Activated CD4-positive, alpha-beta memory T cell treated with anti-CD3 and anti-CD28 coated beads for 36 hours (primary cell): ENCODE measurements at regions not wholly inside any gene's neighbourhood (a gene's known extent, or its start where the extent isn't known, plus 50 kb on each side); places are given as distances from the start of the nearest gene placed in this dataset.

Experiments
- CTCF ChIA-PET: fragments of 350-600 bp; sonication (Branson Sonifier 250); formaldehyde crosslinking; loops from one replicate; lab custom pipeline; 2021; ENCODE audit warnings: antibody characterized with exemption, inconsistent platforms; lab: Charles Lee
- POLR2A ChIA-PET: fragments of 350-600 bp; sonication (Branson Sonifier 250); formaldehyde crosslinking; loops from one replicate; lab custom pipeline; 2021; ENCODE audit warnings: antibody characterized with exemption; lab: Charles Lee
- DNase-seq: peaks from one replicate; pipeline ENCODE4 v3.0.0-alpha.2; 2020
- H3K27ac Mint-ChIP-seq: one replicate; pipeline ENCODE4 v1.8.0; 2021; ENCODE audit warnings: mixed read lengths
- H3K27me3 Mint-ChIP-seq: one replicate; pipeline ENCODE4 v1.8.0; 2021; ENCODE audit warnings: mixed read lengths
- H3K36me3 Mint-ChIP-seq: one replicate; pipeline ENCODE4 v1.8.0; 2021; ENCODE audit warnings: mixed read lengths
- H3K4me1 Mint-ChIP-seq: one replicate; pipeline ENCODE4 v1.8.0; 2021; ENCODE audit warnings: low read depth, mixed read lengths
- H3K4me3 Mint-ChIP-seq: one replicate; pipeline ENCODE4 v1.8.0; 2021; ENCODE audit warnings: mild to moderate bottlenecking, mixed read lengths
- H3K9me3 Mint-ChIP-seq: one replicate; pipeline ENCODE4 v1.8.0; 2021; ENCODE audit warnings: mixed read lengths
- intact Hi-C: fragments of 100-400 bp; cut with micrococcal nuclease; formaldehyde crosslinking; loops from one replicate; pipeline ENCODE4 v1.15.1; 2023

GRCh38 chr6:22349051-22349450 is 52.2 kb upstream of the PRL start:
- no peaks in the 10 kb centered on the region for H3K36me3 Mint-ChIP-seq

GRCh38 chr6:22349528-22349927 is 52.7 kb upstream of the PRL start:
- no peak overlapping the region for H3K27ac Mint-ChIP-seq
- intact Hi-C loops: no loop called here
- H3K4me1 Mint-ChIP-seq: no peaks in the 10 kb centered on the region
- H3K27me3 Mint-ChIP-seq: no peaks in the 10 kb centered on the region
- POLR2A ChIA-PET: no interaction called here
- no peak overlapping the region for H3K4me3 Mint-ChIP-seq
- H3K9me3 Mint-ChIP-seq: peaks cover 6% of the 10 kb centered on the region
- CTCF ChIA-PET: no interaction called here
- H3K36me3 Mint-ChIP-seq: no peaks in the 10 kb centered on the region
- no peak for DNase-seq

More at GRCh38 chr6:22349051-22349450, 52.2 kb upstream of the PRL start:
- H3K27ac Mint-ChIP-seq: no peak overlapping the region
- peaks cover 6% of the 10 kb centered on the region for H3K9me3 Mint-ChIP-seq
- no peak for DNase-seq
- no peak overlapping the region for H3K4me3 Mint-ChIP-seq
- no peaks in the 10 kb centered on the region for H3K27me3 Mint-ChIP-seq
- intact Hi-C loops: no loop called here
- CTCF ChIA-PET: no interaction called here
- POLR2A ChIA-PET: no interaction called here
- no peaks in the 10 kb centered on the region for H3K4me1 Mint-ChIP-seq

- CTCF ChIA-PET: no interaction called here
- POLR2A ChIA-PET: no interaction called here
- no peaks in the 10 kb centered on the region for H3K4me1 Mint-ChIP-seq
- H3K9me3 Mint-ChIP-seq: peaks cover 6% of the 10 kb centered on the region
- H3K27me3 Mint-ChIP-seq: no peaks in the 10 kb centered on the region
- no peak overlapping the region for H3K27ac Mint-ChIP-seq
- intact Hi-C loops: no loop called here
- DNase-seq: no peak
- H3K4me3 Mint-ChIP-seq: no peak overlapping the region
- no peaks in the 10 kb centered on the region for H3K36me3 Mint-ChIP-seq
Measured at GRCh38 chr6:22350109-22350508, 53.3 kb upstream of the PRL start.

- ChIA-PET POLR2A (no interaction called here), CTCF (no interaction called here)
- H3K9me3 Mint-ChIP-seq: peaks cover 3% of the 10 kb centered on the region
- intact Hi-C loops: no loop called here
- no peaks in the 10 kb centered on the region for H3K27me3 Mint-ChIP-seq
- DNase-seq: no peak
- no peaks in the 10 kb centered on the region for H3K36me3 Mint-ChIP-seq
- H3K4me1 Mint-ChIP-seq: no peaks in the 10 kb centered on the region
- no peak overlapping the region for H3K4me3 Mint-ChIP-seq
- H3K27ac Mint-ChIP-seq: no peak overlapping the region
Measured at GRCh38 chr6:22353101-22353500, 56.3 kb upstream of the PRL start.

GRCh38 chr6:22356362-22356940 is 59.6 kb upstream of the PRL start:
- Mint-ChIP-seq H3K9me3 (peaks cover 7% of the 10 kb centered on the region), H3K4me3 (no peak overlapping the region), H3K4me1 (no peaks in the 10 kb centered on the region), H3K36me3 (no peaks in the 10 kb centered on the region), H3K27me3 (no peaks in the 10 kb centered on the region), H3K27ac (no peak overlapping the region)
- ChIA-PET CTCF (no interaction called here), POLR2A (no interaction called here)
- intact Hi-C loops: no loop called here
- DNase-seq: no peak

GRCh38 chr6:22357724-22358189 is 60.9 kb upstream of the PRL start:
- H3K27me3 Mint-ChIP-seq: no peaks in the 10 kb centered on the region
- H3K27ac Mint-ChIP-seq: no peak overlapping the region
- ChIA-PET CTCF (no interaction called here), POLR2A (no interaction called here)
- no peak overlapping the region for H3K4me3 Mint-ChIP-seq
- intact Hi-C loops: no loop called here
- no peak for DNase-seq
- no peaks in the 10 kb centered on the region for H3K36me3 Mint-ChIP-seq
- peaks cover 7% of the 10 kb centered on the region for H3K9me3 Mint-ChIP-seq
- H3K4me1 Mint-ChIP-seq: no peaks in the 10 kb centered on the region

- H3K36me3 Mint-ChIP-seq: no peaks in the 10 kb centered on the region
- H3K4me3 Mint-ChIP-seq: no peak overlapping the region
- intact Hi-C loops: no loop called here
- DNase-seq: no peak
- CTCF ChIA-PET: no interaction called here
- POLR2A ChIA-PET: no interaction called here
- H3K9me3 Mint-ChIP-seq: peaks cover 7% of the 10 kb centered on the region
- H3K27me3 Mint-ChIP-seq: no peaks in the 10 kb centered on the region
- no peak overlapping the region for H3K27ac Mint-ChIP-seq
- no peaks in the 10 kb centered on the region for H3K4me1 Mint-ChIP-seq
Measured at GRCh38 chr6:22361576-22361975, 64.7 kb upstream of the PRL start.

- Mint-ChIP-seq H3K27ac (no peak overlapping the region), H3K9me3 (peaks cover 7% of the 10 kb centered on the region), H3K36me3 (no peaks in the 10 kb centered on the region), H3K4me3 (no peak overlapping the region), H3K4me1 (no peaks in the 10 kb centered on the region), H3K27me3 (no peaks in the 10 kb centered on the region)
- POLR2A ChIA-PET: no interaction called here
- CTCF ChIA-PET: no interaction called here
- DNase-seq: no peak
- intact Hi-C loops: no loop called here
Measured at GRCh38 chr6:22362361-22362760, 65.5 kb upstream of the PRL start.

- H3K27me3 Mint-ChIP-seq: no peaks in the 10 kb centered on the region
- H3K9me3 Mint-ChIP-seq: peaks cover 7% of the 10 kb centered on the region
- CTCF ChIA-PET: no interaction called here
- intact Hi-C loops: no loop called here
- DNase-seq: no peak
- no peaks in the 10 kb centered on the region for H3K36me3 Mint-ChIP-seq
- no peaks in the 10 kb centered on the region for H3K4me1 Mint-ChIP-seq
- POLR2A ChIA-PET: no interaction called here
- no peak overlapping the region for H3K27ac Mint-ChIP-seq
- H3K4me3 Mint-ChIP-seq: no peak overlapping the region
Measured at GRCh38 chr6:22363166-22363713, 66.4 kb upstream of the PRL start.

- Mint-ChIP-seq H3K9me3 (peaks cover 7% of the 10 kb centered on the region), H3K4me3 (no peak overlapping the region), H3K4me1 (no peaks in the 10 kb centered on the region), H3K36me3 (no peaks in the 10 kb centered on the region), H3K27ac (no peak overlapping the region), H3K27me3 (no peaks in the 10 kb centered on the region)
- POLR2A ChIA-PET: no interaction called here
- CTCF ChIA-PET: no interaction called here
- intact Hi-C loops: no loop called here
- no peak for DNase-seq
Measured at GRCh38 chr6:22363714-22364239, 66.9 kb upstream of the PRL start.

GRCh38 chr6:22364306-22364705 is 67.5 kb upstream of the PRL start:
- Mint-ChIP-seq H3K4me1 (no peaks in the 10 kb centered on the region), H3K9me3 (peaks cover 7% of the 10 kb centered on the region), H3K36me3 (no peaks in the 10 kb centered on the region), H3K4me3 (no peak overlapping the region), H3K27ac (no peak overlapping the region), H3K27me3 (no peaks in the 10 kb centered on the region)
- intact Hi-C loops: no loop called here
- DNase-seq: no peak
- POLR2A ChIA-PET: no interaction called here
- CTCF ChIA-PET: no interaction called here

- Mint-ChIP-seq H3K36me3 (no peaks in the 10 kb centered on the region), H3K9me3 (peaks cover 6% of the 10 kb centered on the region), H3K4me3 (no peak overlapping the region), H3K4me1 (no peaks in the 10 kb centered on the region), H3K27ac (no peak overlapping the region), H3K27me3 (no peaks in the 10 kb centered on the region)
- CTCF ChIA-PET: no interaction called here
- no peak for DNase-seq
- intact Hi-C loops: no loop called here
- POLR2A ChIA-PET: no interaction called here
Measured at GRCh38 chr6:22366214-22366613, 69.4 kb upstream of the PRL start.

GRCh38 chr6:22367346-22367745 is 70.5 kb upstream of the PRL start:
- no peak overlapping the region for H3K4me3 Mint-ChIP-seq
- no peaks in the 10 kb centered on the region for H3K4me1 Mint-ChIP-seq
- intact Hi-C loops: no loop called here
- no peaks in the 10 kb centered on the region for H3K36me3 Mint-ChIP-seq
- DNase-seq: no peak
- peaks cover 3% of the 10 kb centered on the region for H3K9me3 Mint-ChIP-seq
- H3K27me3 Mint-ChIP-seq: no peaks in the 10 kb centered on the region
- ChIA-PET CTCF (no interaction called here), POLR2A (no interaction called here)
- H3K27ac Mint-ChIP-seq: no peak overlapping the region
